Subcutaneous adipose tissue (tissue), 1 donor: ENCODE measurements at regions not wholly inside any gene's neighbourhood (a gene's known extent, or its start where the extent isn't known, plus 50 kb on each side); places are given as distances from the start of the nearest gene placed in this dataset.

ENCODE experiments used
- TF ChIP-seq, protein P1 (sequence below): fragments of 450-650 bp; IDR thresholded peaks from one replicate; pipeline ENCODE4 v1.5.1; 2016; ENCODE audit warnings: low read depth, mild to moderate bottlenecking, control low read depth, antibody characterized with exemption, moderate library complexity

DNA sequence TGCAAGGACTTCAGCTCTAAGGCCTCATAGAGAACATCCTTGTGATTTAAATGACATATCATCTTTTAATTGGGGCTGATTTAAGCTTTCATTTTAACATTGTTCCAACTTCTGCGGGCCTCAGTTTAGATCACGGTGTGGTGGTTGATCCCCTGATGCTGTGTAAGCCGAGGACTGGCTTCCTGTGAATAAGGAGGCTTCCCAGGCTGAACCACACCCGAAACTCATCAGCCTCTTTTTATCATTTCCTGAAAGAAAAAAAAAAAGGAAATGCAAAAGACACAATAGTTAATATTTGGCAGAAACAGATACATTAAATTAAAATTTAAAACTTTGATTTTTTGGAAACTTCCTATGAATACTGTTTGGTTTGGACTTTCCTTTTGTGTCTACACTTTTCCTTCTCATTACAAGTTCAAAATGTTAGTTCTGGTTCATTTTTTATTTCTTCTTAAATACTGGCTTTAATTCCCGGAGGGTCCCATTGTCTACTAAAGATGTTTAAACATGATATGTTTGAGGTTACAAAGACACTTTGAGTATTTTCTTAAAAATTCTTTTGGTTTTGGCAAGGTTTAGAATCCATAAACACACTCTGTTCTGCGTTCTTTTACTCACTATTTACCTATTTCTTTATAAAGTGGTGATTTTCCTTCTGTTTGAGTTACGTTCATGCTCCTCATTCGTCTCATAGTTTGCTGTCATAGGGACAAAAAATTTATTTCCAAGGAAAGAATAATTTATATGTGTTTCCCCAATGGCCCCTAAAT is 230.0 kb upstream of the SULF2 start:
- TF ChIP-seq, protein P1, sequence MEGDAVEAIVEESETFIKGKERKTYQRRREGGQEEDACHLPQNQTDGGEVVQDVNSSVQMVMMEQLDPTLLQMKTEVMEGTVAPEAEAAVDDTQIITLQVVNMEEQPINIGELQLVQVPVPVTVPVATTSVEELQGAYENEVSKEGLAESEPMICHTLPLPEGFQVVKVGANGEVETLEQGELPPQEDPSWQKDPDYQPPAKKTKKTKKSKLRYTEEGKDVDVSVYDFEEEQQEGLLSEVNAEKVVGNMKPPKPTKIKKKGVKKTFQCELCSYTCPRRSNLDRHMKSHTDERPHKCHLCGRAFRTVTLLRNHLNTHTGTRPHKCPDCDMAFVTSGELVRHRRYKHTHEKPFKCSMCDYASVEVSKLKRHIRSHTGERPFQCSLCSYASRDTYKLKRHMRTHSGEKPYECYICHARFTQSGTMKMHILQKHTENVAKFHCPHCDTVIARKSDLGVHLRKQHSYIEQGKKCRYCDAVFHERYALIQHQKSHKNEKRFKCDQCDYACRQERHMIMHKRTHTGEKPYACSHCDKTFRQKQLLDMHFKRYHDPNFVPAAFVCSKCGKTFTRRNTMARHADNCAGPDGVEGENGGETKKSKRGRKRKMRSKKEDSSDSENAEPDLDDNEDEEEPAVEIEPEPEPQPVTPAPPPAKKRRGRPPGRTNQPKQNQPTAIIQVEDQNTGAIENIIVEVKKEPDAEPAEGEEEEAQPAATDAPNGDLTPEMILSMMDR: no peak

DNA sequence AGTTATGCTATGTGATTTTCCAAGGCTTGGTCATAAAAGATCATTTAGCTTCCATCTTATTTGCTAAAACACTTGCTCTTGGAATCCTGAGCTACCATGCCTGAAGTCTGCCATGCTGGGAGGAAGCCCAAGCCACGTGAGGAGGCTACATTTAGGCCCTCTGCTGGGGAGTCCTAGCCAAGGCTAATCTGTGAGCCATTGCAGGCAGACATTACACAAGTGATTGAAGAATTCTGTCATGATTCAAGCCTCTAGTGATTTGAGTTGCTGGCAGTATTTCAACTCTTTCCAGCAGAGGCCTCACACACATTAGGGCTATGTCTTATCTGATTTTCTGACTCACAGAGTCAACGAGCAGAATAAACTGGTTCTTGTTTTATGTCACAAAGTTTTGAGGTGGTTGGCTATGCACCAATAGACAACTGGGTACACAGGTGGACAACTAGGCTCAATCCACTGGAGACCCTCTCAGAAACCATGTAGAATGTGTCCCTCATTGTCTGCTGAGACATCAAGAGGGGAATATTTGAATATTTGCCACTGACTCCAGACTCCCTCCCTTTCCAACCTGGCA is 227.2 kb upstream of the SULF2 start:
- TF ChIP-seq, protein P1: no peak

DNA sequence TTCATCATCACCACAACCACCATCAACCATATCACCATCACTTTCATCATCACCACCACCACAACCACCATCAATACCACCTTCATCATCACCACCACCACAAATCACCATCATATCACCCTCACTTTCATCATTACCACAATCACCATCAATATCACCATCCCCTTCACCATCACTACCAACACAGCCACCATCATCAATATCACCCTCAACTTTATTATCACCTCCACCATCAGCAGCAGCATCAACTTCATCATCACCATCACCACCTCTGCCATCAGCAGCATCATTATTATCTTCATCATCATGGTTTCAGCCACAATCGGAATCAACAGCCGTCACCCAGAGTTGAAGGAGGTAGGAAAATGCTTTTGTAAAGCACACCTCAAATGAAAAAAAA is 225.7 kb upstream of the SULF2 start:
- TF ChIP-seq, protein P1: no peak

DNA sequence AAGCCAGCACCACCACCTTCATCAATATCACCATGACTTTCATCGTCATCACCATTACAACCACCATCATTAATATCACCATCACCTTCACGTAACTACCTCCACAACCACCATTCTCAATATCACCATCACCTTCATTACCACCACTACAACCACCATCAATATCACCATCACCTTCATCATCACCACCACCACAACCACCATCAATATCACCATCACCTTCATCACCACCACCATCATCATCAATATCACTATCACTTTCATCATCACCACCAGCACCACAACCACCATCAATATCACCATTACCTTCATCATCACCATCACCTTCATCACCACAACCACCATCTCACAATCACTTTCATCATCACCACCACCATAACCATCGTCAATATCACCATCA is 225.3 kb upstream of the SULF2 start:
- TF ChIP-seq, protein P1: no peak

DNA sequence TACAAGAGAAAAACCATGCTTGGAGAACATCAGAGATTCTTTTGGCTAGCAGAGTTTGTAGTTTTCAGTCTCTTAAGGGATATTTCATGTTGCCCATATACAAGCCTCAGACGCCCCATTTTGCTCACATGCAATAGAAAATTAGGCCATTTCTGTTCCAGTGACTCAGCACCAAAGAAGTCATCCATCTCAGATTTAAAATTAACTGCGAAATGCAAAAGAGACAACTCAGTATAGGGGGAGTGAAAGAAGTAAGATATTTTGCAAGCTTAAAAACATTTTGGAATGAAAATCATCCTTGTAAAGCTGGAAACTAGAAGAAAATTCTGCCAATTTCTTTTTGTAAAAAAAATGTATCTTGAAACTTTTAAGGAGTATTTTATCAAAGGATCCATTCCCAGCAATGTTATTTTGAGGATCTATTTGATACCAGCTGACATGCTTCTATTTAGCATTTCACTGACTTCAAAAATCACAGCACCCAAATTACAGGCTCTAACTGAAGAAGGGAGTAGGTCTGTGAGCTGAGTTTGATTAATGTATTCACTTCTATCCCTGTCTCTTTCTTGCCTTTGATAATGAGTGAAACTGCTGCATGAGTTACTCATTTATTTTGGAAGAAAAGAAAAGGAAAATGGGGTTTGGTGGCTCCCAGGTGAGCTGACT is 223.7 kb upstream of the SULF2 start:
- TF ChIP-seq, protein P1: no peak

DNA sequence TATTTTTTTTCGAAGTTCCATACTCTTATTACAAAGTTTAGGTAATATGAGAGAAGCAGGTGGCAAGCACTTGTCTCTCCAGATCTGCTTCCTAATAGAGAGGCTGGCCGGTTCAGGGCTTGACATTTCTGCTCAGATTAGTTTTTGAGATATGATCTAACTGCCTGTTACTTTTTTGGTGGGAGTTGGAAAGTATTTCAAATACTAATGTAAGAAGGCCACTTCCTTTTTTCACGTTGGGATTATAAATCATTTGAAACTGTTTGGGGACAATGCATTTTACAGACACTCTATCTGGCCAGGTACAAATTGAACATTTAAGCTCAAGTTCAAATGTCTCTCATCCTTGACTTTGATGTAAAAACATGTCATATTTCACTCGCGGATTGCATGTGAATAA is 222.1 kb upstream of the SULF2 start:
- TF ChIP-seq, protein P1: no peak
